AG09319 (cell line): ENCODE measurements at regions not wholly inside any gene's neighbourhood (a gene's known extent, or its start where the extent isn't known, plus 50 kb on each side); places are given as distances from the start of the nearest gene placed in this dataset.

Experiments
- DNase-seq: peaks from one replicate; pipeline ENCODE4 v3.0.0-alpha.2; 2010; ENCODE audit warnings: low read depth; ENCODE audit errors: extremely low read depth
- TF ChIP-seq, protein P1 (sequence below): IDR thresholded peaks from 2 replicates; pipeline ENCODE4 v1.5.1; 2011; ENCODE audit warnings: low read depth, mild to moderate bottlenecking, inconsistent platforms, low read length, moderate library complexity

DNA sequence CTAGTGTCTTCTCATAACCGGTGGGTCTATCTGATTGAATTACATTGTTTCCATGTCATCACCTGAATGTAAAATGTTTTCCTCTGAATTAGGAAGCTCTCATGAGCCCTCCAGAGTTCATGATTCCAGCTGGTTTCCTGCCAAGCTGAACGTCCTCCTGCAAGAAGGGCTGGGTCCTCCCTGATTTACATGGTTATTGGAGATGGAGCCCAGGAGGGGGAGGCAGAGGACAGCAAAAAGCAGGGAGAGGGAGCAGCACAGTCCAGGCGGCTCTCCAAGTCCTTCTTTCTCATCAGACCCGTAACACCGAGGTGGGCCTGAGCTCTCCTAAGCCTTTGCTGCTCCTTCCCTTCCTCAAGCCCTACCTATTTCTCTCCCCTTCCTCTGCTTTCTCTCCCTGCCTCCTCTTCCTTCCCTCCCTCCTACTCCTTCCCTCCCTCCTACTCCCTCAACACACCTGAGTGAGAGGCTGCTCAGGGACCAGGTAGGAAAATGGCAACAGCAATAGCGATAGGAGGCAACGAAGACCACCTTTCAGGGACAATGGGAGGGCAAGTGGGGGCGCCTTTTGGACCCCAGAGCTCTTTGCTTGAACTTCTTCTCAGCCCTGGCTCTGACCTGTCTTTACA lies 265.9 kb downstream of the PRDM2 start:
- DNase-seq = no peak
- TF ChIP-seq, protein P1, sequence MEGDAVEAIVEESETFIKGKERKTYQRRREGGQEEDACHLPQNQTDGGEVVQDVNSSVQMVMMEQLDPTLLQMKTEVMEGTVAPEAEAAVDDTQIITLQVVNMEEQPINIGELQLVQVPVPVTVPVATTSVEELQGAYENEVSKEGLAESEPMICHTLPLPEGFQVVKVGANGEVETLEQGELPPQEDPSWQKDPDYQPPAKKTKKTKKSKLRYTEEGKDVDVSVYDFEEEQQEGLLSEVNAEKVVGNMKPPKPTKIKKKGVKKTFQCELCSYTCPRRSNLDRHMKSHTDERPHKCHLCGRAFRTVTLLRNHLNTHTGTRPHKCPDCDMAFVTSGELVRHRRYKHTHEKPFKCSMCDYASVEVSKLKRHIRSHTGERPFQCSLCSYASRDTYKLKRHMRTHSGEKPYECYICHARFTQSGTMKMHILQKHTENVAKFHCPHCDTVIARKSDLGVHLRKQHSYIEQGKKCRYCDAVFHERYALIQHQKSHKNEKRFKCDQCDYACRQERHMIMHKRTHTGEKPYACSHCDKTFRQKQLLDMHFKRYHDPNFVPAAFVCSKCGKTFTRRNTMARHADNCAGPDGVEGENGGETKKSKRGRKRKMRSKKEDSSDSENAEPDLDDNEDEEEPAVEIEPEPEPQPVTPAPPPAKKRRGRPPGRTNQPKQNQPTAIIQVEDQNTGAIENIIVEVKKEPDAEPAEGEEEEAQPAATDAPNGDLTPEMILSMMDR = peak; percentile 45

DNA sequence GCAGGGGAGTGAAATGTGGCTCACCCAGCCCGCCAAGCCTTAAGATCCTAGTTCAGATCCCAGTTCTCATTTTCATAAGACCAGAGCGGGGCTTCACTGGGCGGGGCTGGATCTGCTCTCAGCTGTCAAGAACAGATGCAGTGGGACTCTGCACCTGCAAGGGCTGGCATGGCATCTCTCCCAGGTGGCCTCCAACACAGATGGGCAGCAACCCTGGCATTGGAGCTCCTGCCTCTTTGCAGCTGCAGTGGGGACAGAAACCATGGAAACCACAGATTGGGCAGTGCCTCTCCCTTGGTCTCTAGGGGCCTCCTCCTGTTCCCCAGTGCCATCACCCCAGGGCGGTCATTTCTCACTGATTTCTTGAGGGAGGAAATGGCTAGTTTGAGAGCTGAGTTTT lies 267.7 kb downstream of the PRDM2 start:
- no peak for DNase-seq
- TF ChIP-seq, protein P1 = no peak

DNA sequence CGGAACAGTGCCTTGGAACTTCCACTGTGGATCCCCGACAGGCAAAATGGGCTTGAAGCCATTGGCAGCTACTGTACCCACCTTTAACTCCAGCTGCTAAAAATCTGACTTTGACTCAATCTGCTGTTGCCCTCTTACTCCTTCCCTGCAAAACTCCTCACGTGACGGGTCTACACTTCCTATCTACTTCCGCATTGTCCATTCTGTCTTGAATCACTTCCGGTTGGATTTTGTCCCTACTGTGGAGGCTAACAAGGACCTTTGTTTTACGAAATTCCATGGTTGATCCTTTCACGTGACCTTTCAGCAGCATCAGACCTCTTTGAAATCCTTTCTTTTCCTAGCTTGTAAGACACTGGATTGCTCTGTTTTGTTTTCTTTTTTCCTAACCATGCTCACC lies 268.4 kb downstream of the PRDM2 start:
- TF ChIP-seq, protein P1 = no peak
- DNase-seq = no peak

DNA sequence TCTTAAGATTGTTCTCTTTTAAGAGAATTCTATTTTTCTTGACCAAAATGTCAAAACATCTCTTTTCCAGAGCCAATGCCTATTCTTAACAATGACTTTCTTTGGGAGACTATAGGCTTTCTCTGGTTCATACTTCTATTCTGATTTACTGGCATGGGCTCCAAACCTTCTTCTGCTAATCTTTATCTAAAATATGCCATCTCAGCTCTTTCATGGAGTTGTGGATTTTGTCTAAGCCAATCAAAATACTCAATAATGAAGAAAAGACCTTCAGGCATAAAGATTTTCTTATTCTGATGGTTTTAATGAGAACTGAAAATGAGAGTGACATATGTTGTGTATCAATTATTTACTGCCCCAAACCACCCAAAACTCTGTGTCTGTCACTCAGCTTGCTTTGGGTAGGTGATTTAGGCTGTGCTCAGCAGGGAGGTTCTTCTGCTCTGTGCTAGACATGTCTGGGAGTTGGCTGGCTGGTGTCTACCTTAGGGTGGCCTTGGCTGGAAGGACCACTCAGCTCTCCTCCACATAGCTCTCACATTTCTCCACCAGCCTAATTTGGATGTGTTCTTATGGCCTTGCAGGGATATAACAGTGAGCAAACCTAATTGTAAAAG lies 270.8 kb downstream of the PRDM2 start:
- TF ChIP-seq, protein P1 = no peak

DNA sequence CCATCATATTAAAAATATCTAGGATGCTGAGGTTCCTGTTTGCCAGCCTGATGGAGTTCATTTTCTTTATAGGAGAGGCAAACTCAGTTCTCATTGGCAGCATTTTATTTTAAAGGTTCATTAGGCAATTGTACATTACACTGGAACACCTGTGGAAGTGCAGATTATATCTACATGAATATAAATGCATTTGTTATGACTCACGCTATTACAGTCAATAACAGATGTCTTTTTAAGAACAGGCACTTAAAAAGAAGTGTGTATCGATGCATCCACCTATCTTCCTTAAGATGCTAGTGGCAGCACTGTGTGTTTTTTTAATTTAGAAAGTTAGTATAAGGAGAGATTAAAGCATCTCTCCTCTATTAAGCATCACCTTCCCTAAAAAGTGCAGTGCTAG lies 276.5 kb downstream of the PRDM2 start:
- no peak for DNase-seq
- TF ChIP-seq, protein P1 = no peak

More for the DNA sequence above, 270.8 kb downstream of the PRDM2 start:
- DNase-seq = no peak

DNA sequence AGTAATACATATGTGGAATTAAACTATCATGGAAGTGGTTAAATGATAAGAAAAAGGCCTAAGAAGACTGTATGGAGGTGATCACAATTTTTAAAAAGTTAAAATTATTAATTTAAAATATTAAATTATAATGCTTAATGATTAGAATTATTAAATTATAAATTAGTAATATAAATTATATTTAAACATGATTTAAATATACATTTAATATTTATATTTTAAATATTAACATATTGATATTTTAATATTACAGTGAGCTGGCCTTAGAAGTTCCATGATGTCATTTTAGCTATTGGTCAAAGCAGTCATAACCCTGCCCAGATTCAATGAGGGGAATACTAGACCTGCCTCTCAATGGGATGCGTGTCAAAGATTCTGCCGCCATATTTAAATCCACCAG lies 281.2 kb downstream of the PRDM2 start:
- no peak for DNase-seq
- TF ChIP-seq, protein P1 = no peak

DNA sequence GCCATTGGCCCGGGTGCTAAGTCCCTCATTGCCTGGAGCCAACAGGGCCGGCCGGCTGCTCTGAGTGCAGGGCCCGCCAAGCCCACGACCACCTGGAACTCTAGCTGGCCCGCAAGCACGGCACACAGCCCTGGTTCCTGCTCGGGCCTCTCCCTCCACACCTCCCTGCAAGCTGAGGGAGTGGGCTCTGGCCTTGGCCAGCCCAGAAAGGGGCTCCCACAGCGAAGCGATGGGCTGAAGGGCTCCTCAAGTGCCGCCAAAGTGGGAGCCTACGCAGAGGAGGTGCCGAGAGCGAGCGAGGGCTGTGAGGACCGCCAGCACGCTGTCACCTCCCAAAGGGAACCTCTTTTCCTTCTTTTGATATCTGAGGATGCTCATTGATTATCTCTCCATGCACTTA lies 283.4 kb downstream of the PRDM2 start:
- TF ChIP-seq, protein P1 = no peak
- DNase-seq = no peak
